Testis (tissue), 2 donors: ENCODE measurements at regions not wholly inside any gene's neighbourhood (a gene's known extent, or its start where the extent isn't known, plus 50 kb on each side); places are given as distances from the start of the nearest gene placed in this dataset.

ENCODE experiments used
- POLR2A ChIP-seq: fragments of 450-650 bp; IDR thresholded peaks from one replicate; pipeline ENCODE4 v1.6.1; 2017; ENCODE audit warnings: antibody characterized with exemption, mild to moderate bottlenecking, moderate library complexity
- TF ChIP-seq, protein P1 (sequence below), 3 experiments: fragments of 450-650 bp in 2 of 3; fragments of 200-600 bp in 1 of 3; sonication (generic) in 1 of 3; IDR thresholded peaks; one replicate each; pipeline ENCODE4 v1.5.1; 2016 to 2019; ENCODE audit warnings: antibody characterized with exemption in 3 of 3, mild to moderate bottlenecking in 2 of 3, moderate library complexity in 1 of 3

DNA sequence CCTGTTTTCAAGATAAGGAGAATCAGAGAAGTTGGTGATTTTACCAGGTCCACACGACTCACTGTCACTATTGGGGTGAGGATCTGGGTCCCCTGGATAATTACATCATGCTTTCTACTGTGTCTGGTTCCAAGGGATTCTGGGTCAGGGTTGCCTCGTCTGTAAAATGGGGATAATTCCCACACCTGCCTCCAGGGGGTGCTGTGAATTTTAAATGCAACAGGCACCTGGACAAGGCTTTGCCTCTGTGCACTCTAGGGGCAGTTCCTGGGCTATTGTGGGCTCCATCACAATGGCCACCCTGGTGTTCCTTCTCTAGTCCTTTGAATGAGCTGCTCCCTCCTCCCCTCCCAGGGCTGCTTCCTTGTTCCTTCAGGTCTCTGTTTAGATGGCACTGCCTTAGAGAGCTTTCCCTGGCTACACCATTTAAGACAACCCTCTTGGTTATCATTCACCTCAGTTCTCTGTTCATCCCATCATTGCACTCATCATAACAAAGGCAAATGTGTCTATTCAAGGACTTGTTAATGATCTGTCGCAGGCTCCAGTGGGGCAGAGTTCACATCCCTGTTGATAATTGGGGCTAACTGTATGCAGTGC is 178.6 kb downstream of the MIAT start:
- TF ChIP-seq, protein P1, sequence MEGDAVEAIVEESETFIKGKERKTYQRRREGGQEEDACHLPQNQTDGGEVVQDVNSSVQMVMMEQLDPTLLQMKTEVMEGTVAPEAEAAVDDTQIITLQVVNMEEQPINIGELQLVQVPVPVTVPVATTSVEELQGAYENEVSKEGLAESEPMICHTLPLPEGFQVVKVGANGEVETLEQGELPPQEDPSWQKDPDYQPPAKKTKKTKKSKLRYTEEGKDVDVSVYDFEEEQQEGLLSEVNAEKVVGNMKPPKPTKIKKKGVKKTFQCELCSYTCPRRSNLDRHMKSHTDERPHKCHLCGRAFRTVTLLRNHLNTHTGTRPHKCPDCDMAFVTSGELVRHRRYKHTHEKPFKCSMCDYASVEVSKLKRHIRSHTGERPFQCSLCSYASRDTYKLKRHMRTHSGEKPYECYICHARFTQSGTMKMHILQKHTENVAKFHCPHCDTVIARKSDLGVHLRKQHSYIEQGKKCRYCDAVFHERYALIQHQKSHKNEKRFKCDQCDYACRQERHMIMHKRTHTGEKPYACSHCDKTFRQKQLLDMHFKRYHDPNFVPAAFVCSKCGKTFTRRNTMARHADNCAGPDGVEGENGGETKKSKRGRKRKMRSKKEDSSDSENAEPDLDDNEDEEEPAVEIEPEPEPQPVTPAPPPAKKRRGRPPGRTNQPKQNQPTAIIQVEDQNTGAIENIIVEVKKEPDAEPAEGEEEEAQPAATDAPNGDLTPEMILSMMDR (IDR thresholded peaks at IDR 0.05), result peak; percentile 26 to 66 (median 61)
- TF ChIP-seq POLR2A, result no peak
